MM.1S (cell line): ENCODE measurements at regions not wholly inside any gene's neighbourhood (a gene's known extent, or its start where the extent isn't known, plus 50 kb on each side); places are given as distances from the start of the nearest gene placed in this dataset.

Experiments used
- CTCF ChIP-seq: fragments of 300-600 bp; sonication (generic); IDR thresholded peaks from 2 replicates; pipeline ENCODE4 v1.5.1; 2016; ENCODE audit warnings: antibody characterized with exemption, low read length, mixed read lengths
- EZH2 ChIP-seq: fragments of 300-600 bp; sonication (generic); optimal IDR thresholded peaks from 2 replicates; pipeline ENCODE3; 2017; ENCODE audit warnings: low read depth, mild to moderate bottlenecking, antibody characterized with exemption, low read length, mixed read lengths

GRCh38 chr2:191581003-191581402, 96.9 kb upstream of the NABP1 start:
- TF ChIP-seq CTCF (no peak), EZH2 (no peak)
